K562 (cell line): ENCODE measurements at regions not wholly inside any gene's neighbourhood (a gene's known extent, or its start where the extent isn't known, plus 50 kb on each side); places are given as distances from the start of the nearest gene placed in this dataset.

ENCODE experiments used
- ATAC-seq: fragments of 200-7000 bp; cut with Tn5 transposase; 3 replicates; pipeline ENCODE4 v1.9.1; 2020; ENCODE audit warnings: moderate library complexity
- BruUV-seq: library from RNA; stranded (reverse); fragments of 400-500 nt; replicated peaks from 2 replicates; lab custom pipeline; 2021; lab: Mats Ljungman, UMichigan
- CTCF ChIA-PET: fragments of 300-600 bp; formaldehyde crosslinking; extraction: SDS; loops from one replicate; lab custom pipeline; 2021; ENCODE audit warnings: low intra/inter-chr PET ratio; lab: Yijun Ruan, JAX
- POLR2A ChIA-PET: fragments of 300-600, 350-650 bp; sonication (Branson Sonifier 250); formaldehyde crosslinking; extraction: SDS; loops from one replicate; lab custom pipeline; 2021; ENCODE audit warnings: antibody characterized with exemption, inconsistent platforms; lab: Yijun Ruan, JAX
- DNase-seq, 4 experiments: peaks; one replicate each; pipeline versions ENCODE4 v3.0.0 to v3.0.0-alpha.2; 2011 to 2018; ENCODE audit warnings: low spot score in 3 of 4, mixed read lengths in 3 of 4; ENCODE audit errors: extremely low read depth in 1 of 4
- FAIRE-seq: peaks from 2 replicates; lab custom pipeline; 2011; peaks lifted over from hg19 to GRCh38; lab: Jason Lieb, UNC
- H2AFZ ChIP-seq: 2 replicates; pipeline ENCODE4 v1.6.0; 2011; ENCODE audit warnings: low read depth, low read length, control low read depth, inconsistent platforms
- H3K27ac ChIP-seq: fragments of 200-600 bp; 3 replicates; pipeline ENCODE4 v1.8.0; 2011; ENCODE audit warnings: low read depth, mild to moderate bottlenecking, control low read depth, inconsistent platforms, low read length, moderate library complexity, mixed read lengths; ENCODE audit errors: extremely low read depth
- H3K27me3 ChIP-seq, 2 experiments: fragments of 300-600 bp in 1 of 2; 2 replicates in 1 of 2; 3 replicates in 1 of 2; pipeline versions ENCODE4 v1.6.0 to v1.8.0; 2011; ENCODE audit warnings: inconsistent platforms in 2 of 2, low read length in 2 of 2, mild to moderate bottlenecking in 1 of 2, mixed read lengths in 1 of 2, moderate library complexity in 1 of 2; ENCODE audit not compliant: control insufficient read depth in 2 of 2, insufficient read depth in 2 of 2
- H3K36me3 ChIP-seq: fragments of 300-600 bp; 3 replicates; pipeline ENCODE4 v1.8.0; 2011; ENCODE audit warnings: mild to moderate bottlenecking, low read length, inconsistent platforms; ENCODE audit not compliant: control insufficient read depth, insufficient read depth
- H3K4me1 ChIP-seq, 2 experiments: fragments of 200-600 bp in 1 of 2; replicated peaks in 1 of 2; 2 replicates in 1 of 2; 3 replicates in 1 of 2; pipeline versions ENCODE4 v1.5.1 to v1.8.0; 2011; ENCODE audit warnings: inconsistent platforms in 2 of 2, low read length in 2 of 2, mild to moderate bottlenecking in 1 of 2, mixed read lengths in 1 of 2, moderate library complexity in 1 of 2; ENCODE audit not compliant: control insufficient read depth in 2 of 2, insufficient read depth in 2 of 2
- H3K4me2 ChIP-seq: 2 replicates; pipeline ENCODE4 v1.6.1; 2011; ENCODE audit warnings: low read length, control low read depth, inconsistent platforms, mixed read lengths; ENCODE audit not compliant: insufficient read depth
- H3K4me3 ChIP-seq: fragments of 200-600 bp; sonication (generic), shearing (Covaris generic); 2 replicates; pipeline ENCODE4 v1.5.1; 2016; ENCODE audit warnings: control low read depth, inconsistent platforms
- H3K79me2 ChIP-seq: fragments of 200-600 bp; 3 replicates; pipeline ENCODE4 v1.8.0; 2011; ENCODE audit warnings: low read length, inconsistent platforms; ENCODE audit not compliant: control insufficient read depth, insufficient read depth
- H3K9ac ChIP-seq, 2 experiments: 2 replicates each; pipeline versions ENCODE4 v1.6.0 to v1.6.1; 2011; ENCODE audit warnings: low read depth in 2 of 2, low read length in 2 of 2, control low read depth in 1 of 2, inconsistent platforms in 1 of 2, mild to moderate bottlenecking in 1 of 2, mixed read lengths in 1 of 2; ENCODE audit not compliant: insufficient read depth in 1 of 2
- H3K9me1 ChIP-seq: one replicate; pipeline ENCODE4 v1.6.0; 2011; ENCODE audit warnings: inconsistent platforms, mild to moderate bottlenecking, low read length, moderate library complexity; ENCODE audit not compliant: control insufficient read depth, insufficient read depth
- H3K9me3 ChIP-seq: replicated peaks from 2 replicates; pipeline ENCODE4 v1.5.1; 2011; ENCODE audit warnings: low read depth, low read length, inconsistent platforms; ENCODE audit not compliant: control insufficient read depth, insufficient read depth
- H4K20me1 ChIP-seq: replicated peaks from 2 replicates; pipeline ENCODE4 v1.6.1; 2011; ENCODE audit warnings: low read length, inconsistent platforms, mixed read lengths; ENCODE audit not compliant: control insufficient read depth, insufficient read depth
- BACH1 ChIP-seq: fragments of 200-800 bp; sonication (Bioruptor generic); IDR thresholded peaks from 2 replicates; pipeline ENCODE4 v1.6.1; 2016; ENCODE audit warnings: missing genetic modification characterization, missing compliant biosample characterization
- NR3C1 ChIP-seq: sonication (generic); formaldehyde crosslinking; IDR thresholded peaks from 2 replicates; pipeline ENCODE4 v1.8.1; 2022; ENCODE audit warnings: missing genetic modification reagents
- SREBF1 ChIP-seq: fragments of 150-350 bp; IDR thresholded peaks from 2 replicates; pipeline ENCODE4 v1.6.1; 2014; ENCODE audit warnings: antibody characterized with exemption, low read depth, low read length, borderline replicate concordance
- TRIM24 ChIP-seq, 2 experiments: fragments of 450-650 bp; IDR thresholded peaks; 2 replicates each; pipeline ENCODE4 v1.6.1; 2016
- ZNF143 ChIP-seq: sonication (generic); formaldehyde crosslinking; IDR thresholded peaks from 2 replicates; pipeline ENCODE4 v1.9.0; 2022; ENCODE audit warnings: mild to moderate bottlenecking, missing genetic modification reagents
- ZNF324 ChIP-seq: fragments of 250-450 bp; sonication (Bioruptor Pico); IDR thresholded peaks from 2 replicates; pipeline ENCODE4 v1.4.0; 2020; ENCODE audit warnings: mild to moderate bottlenecking
- in situ Hi-C: fragments of 300-500 bp; cut with MboI; formaldehyde crosslinking; loops from 4 replicates; pipeline ENCODE4 v1.15.0; 2018; ENCODE audit warnings: inconsistent platforms, mixed read lengths
- intact Hi-C: fragments of 100-400 bp; cut with micrococcal nuclease; formaldehyde crosslinking; loops from 2 replicates; pipeline ENCODE4 v1.14.2; 2022
- TF ChIP-seq, protein P1 (sequence below), 3 experiments: fragments of 200-800 bp in 1 of 3; sonication (Bioruptor generic) in 1 of 3; sonication (generic) in 1 of 3; formaldehyde crosslinking in 1 of 3; IDR thresholded peaks; 2 replicates each; pipeline versions ENCODE4 v1.6.1 to v1.8.0; 2016 to 2022; ENCODE audit warnings: mild to moderate bottlenecking in 2 of 3, missing compliant biosample characterization in 2 of 3, missing genetic modification characterization in 2 of 3, missing genetic modification reagents in 1 of 3

DNA sequence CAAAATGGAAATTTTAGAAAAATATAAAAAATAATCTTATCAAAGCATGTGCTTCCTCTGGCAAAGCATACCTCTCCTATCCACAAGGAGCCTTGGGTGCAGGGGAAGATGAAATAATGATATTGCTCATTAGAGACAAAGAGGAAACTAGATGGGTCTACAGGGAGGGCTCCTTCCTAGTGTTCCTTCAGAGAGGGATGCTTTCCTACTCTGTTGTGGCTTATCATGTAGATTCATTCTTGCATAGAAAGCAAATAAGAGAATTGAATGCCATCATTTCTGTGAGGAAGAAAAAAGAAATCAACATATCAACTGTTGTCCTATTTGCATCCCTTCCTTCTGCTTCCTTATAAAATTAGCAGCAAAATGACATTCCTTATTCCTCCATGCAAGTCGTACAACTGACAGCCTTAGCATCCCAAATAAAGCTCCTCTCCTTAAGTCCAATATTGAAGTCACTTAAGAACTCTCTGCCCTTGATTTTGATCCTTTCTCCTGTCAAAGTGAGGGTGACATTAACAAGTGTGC lies 543.9 kb upstream of the PLXNA2 start (continued):
- TF ChIP-seq ZNF324, result no peak
- TF ChIP-seq, protein P1, sequence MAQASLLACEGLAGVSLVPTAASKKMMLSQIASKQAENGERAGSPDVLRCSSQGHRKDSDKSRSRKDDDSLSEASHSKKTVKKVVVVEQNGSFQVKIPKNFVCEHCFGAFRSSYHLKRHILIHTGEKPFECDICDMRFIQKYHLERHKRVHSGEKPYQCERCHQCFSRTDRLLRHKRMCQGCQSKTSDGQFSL (CRISPR knock-in tag; IDR thresholded peaks at IDR 0.05), result no peak
- TF ChIP-seq, protein P1 (tag; IDR thresholded peaks at IDR 0.05), result no peak
- TF ChIP-seq SREBF1, result no peak
- TF ChIP-seq NR3C1, result no peak

GRCh38 chr1:208791456-208791855 lies 547.3 kb upstream of the PLXNA2 start:
- no peak for TF ChIP-seq BACH1 (tag)
- no peak for TF ChIP-seq TRIM24 (IDR thresholded peaks at IDR 0.05)
- no peak for TF ChIP-seq ZNF143 (CRISPR knock-in tag)
- no peaks in the 10 kb centered on the region for H3K9me3 ChIP-seq
- no peaks in the 10 kb centered on the region for H3K36me3 ChIP-seq
- no peaks in the 10 kb centered on the region for H3K27me3 ChIP-seq
- ATAC-seq (no peak), DNase-seq (no peak), FAIRE-seq (no peak)
- ChIA-PET CTCF (no interaction called here), POLR2A (no interaction called here)
- H3K79me2 ChIP-seq, result no peaks in the 10 kb centered on the region
- H3K27ac ChIP-seq, result no peak overlapping the region
- H3K4me3 ChIP-seq, result no peak overlapping the region
- H2AFZ ChIP-seq, result no peak overlapping the region
- no peak overlapping the region for H3K4me2 ChIP-seq
- no peaks in the 10 kb centered on the region for H3K4me1 ChIP-seq
- intact Hi-C loops, result no loop called here
- no peak overlapping the region for H3K9ac ChIP-seq
- H3K9me1 ChIP-seq, result no peaks in the 10 kb centered on the region
- no TSS peak for BruUV-seq
- no peaks in the 10 kb centered on the region for H4K20me1 ChIP-seq
- in situ Hi-C loops, result no loop called here
